ENCODE measurements at regions not wholly inside any gene's neighbourhood (a gene's known extent, or its start where the extent isn't known, plus 50 kb on each side); places are given as distances from the start of the nearest gene placed in this dataset.
"Not testable (repeated sequence)": the region's sequence is repeated elsewhere in the genome, so short reads cannot be mapped to it uniquely, and the experiment has no call there.

- DNase-seq (ENCODE audit: low spot score, unreplicated experiment) = no peak
- Mint-ChIP-seq H3K27me3 (no peaks in the 10 kb centered on the region), H3K4me1 (ENCODE audit: low read depth) (no peaks in the 10 kb centered on the region), H3K27ac (no peak overlapping the region), H3K4me3 (ENCODE audit: low read depth) (no peak overlapping the region), H3K9me3 (ENCODE audit: low read depth) (no peaks in the 10 kb centered on the region), H3K36me3 (ENCODE audit: insufficient read depth) (no peaks in the 10 kb centered on the region)
- TF ChIP-seq CTCF (IDR thresholded peaks at IDR 0.05; ENCODE audit: unreplicated experiment) = no peak
These were observed 860.6 kb upstream of the ZEB2 start for GRCh38 chr2:145380436-145381017.

GRCh38 chr2:145379934-145380333, 860.0 kb upstream of the ZEB2 start:
- H3K9me3 Mint-ChIP-seq (ENCODE audit: low read depth) = no peaks in the 10 kb centered on the region
- H3K36me3 Mint-ChIP-seq (ENCODE audit: insufficient read depth) = no peaks in the 10 kb centered on the region
- H3K27me3 Mint-ChIP-seq = no peaks in the 10 kb centered on the region
- DNase-seq (ENCODE audit: low spot score, unreplicated experiment) = no peak
- H3K27ac Mint-ChIP-seq = no peak overlapping the region
- H3K4me1 Mint-ChIP-seq (ENCODE audit: low read depth) = no peaks in the 10 kb centered on the region
- H3K4me3 Mint-ChIP-seq (ENCODE audit: low read depth) = no peak overlapping the region
- TF ChIP-seq CTCF (IDR thresholded peaks at IDR 0.05; ENCODE audit: unreplicated experiment) = no peak

- DNase-seq (ENCODE audit: low spot score, unreplicated experiment) = no peak
- Mint-ChIP-seq H3K4me3 (ENCODE audit: low read depth) (no peak overlapping the region), H3K27ac (no peak overlapping the region), H3K36me3 (ENCODE audit: insufficient read depth) (no peaks in the 10 kb centered on the region), H3K9me3 (ENCODE audit: low read depth) (no peaks in the 10 kb centered on the region), H3K4me1 (ENCODE audit: low read depth) (no peaks in the 10 kb centered on the region), H3K27me3 (peaks cover 3% of the 10 kb centered on the region)
- TF ChIP-seq CTCF (IDR thresholded peaks at IDR 0.05; ENCODE audit: unreplicated experiment) = no peak
These were observed 854.2 kb upstream of the ZEB2 start for GRCh38 chr2:145374165-145374564.

GRCh38 chr2:145367334-145367733, 847.4 kb upstream of the ZEB2 start:
- not testable (repeated sequence) for H3K36me3 Mint-ChIP-seq (ENCODE audit: insufficient read depth); H3K4me1 Mint-ChIP-seq (ENCODE audit: low read depth); H3K27me3 Mint-ChIP-seq; H3K4me3 Mint-ChIP-seq (ENCODE audit: low read depth); DNase-seq (ENCODE audit: low spot score, unreplicated experiment); H3K9me3 Mint-ChIP-seq (ENCODE audit: low read depth); H3K27ac Mint-ChIP-seq

- Mint-ChIP-seq H3K36me3 (ENCODE audit: insufficient read depth) (no peaks in the 10 kb centered on the region), H3K27me3 (no peaks in the 10 kb centered on the region), H3K27ac (no peak overlapping the region), H3K4me3 (ENCODE audit: low read depth) (no peak overlapping the region), H3K4me1 (ENCODE audit: low read depth) (no peaks in the 10 kb centered on the region), H3K9me3 (ENCODE audit: low read depth) (peaks cover 3% of the 10 kb centered on the region)
- no peak for TF ChIP-seq CTCF (IDR thresholded peaks at IDR 0.05; ENCODE audit: unreplicated experiment)
- DNase-seq (ENCODE audit: low spot score, unreplicated experiment) = no peak
These were observed 846.4 kb upstream of the ZEB2 start for GRCh38 chr2:145366341-145366740.

- H3K4me3 Mint-ChIP-seq (ENCODE audit: low read depth) = no peak overlapping the region
These were observed 840.3 kb upstream of the ZEB2 start for GRCh38 chr2:145360129-145360790.

More at GRCh38 chr2:145360129-145360790, 840.3 kb upstream of the ZEB2 start:
- TF ChIP-seq CTCF (IDR thresholded peaks at IDR 0.05; ENCODE audit: unreplicated experiment) = no peak
- no peak for DNase-seq (ENCODE audit: low spot score, unreplicated experiment)
- Mint-ChIP-seq H3K27me3 (no peaks in the 10 kb centered on the region), H3K4me1 (ENCODE audit: low read depth) (no peaks in the 10 kb centered on the region), H3K36me3 (ENCODE audit: insufficient read depth) (no peaks in the 10 kb centered on the region), H3K9me3 (ENCODE audit: low read depth) (no peaks in the 10 kb centered on the region), H3K27ac (no peak overlapping the region)

Measured in progenitor cell of endocrine pancreas (in vitro differentiated cells).